ENCODE measurements at regions not wholly inside any gene's neighbourhood (a gene's known extent, or its start where the extent isn't known, plus 50 kb on each side); places are given as distances from the start of the nearest gene placed in this dataset.

DNA sequence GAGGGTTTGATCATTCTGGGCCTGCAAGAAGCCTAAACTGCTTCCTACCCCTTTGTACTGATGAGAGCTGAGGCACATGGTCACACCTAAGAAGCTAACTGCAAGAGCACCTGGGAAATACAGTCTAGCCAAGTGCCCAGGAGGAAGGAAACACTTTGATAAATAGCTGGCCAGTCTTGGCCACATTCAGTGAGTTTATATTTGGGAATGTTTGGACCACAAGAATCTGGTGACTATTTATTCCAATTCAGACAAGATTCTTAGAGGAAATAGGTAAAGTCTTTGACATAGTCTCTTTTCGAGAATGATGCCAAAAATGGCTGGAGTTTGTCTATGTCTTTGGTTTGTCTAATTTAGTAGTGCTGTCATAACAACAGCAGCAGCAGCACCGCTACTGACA lies 213.6 kb downstream of the KIF20B start:
- H3K9me3 ChIP-seq, result no peaks in the 10 kb centered on the region
- DNase-seq, result no peak
- TF ChIP-seq EP300 (IDR thresholded peaks at IDR 0.05), result no peak
- no peak for TF ChIP-seq POLR2A (IDR thresholded peaks at IDR 0.05)
- TF ChIP-seq, protein P1, sequence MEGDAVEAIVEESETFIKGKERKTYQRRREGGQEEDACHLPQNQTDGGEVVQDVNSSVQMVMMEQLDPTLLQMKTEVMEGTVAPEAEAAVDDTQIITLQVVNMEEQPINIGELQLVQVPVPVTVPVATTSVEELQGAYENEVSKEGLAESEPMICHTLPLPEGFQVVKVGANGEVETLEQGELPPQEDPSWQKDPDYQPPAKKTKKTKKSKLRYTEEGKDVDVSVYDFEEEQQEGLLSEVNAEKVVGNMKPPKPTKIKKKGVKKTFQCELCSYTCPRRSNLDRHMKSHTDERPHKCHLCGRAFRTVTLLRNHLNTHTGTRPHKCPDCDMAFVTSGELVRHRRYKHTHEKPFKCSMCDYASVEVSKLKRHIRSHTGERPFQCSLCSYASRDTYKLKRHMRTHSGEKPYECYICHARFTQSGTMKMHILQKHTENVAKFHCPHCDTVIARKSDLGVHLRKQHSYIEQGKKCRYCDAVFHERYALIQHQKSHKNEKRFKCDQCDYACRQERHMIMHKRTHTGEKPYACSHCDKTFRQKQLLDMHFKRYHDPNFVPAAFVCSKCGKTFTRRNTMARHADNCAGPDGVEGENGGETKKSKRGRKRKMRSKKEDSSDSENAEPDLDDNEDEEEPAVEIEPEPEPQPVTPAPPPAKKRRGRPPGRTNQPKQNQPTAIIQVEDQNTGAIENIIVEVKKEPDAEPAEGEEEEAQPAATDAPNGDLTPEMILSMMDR (IDR thresholded peaks at IDR 0.05), result no peak
- no peak for TF ChIP-seq POLR2AphosphoS5 (IDR thresholded peaks at IDR 0.05)

DNA sequence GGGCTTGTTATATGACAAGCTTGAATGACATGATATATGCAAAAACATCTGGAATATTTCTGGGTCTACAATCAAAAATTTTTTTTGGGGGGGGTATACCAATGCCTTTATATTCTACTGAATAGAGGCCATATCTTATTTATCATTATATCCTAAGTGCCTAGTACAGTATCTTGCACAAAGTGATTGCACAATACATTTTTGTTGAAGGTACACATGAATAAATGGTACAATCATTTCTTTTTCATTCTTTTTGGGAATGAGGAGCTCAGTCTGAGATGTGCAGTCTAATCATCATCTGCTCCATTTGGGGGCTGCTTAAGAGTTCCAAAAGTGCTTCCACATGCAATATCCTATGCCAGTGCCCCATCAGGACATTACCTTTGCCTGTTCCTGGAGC lies 214.6 kb downstream of the KIF20B start:
- H3K27me3 ChIP-seq, result peaks cover 0 to 3% (median 0%) of the 10 kb centered on the region in 3 donors
- H3K27ac ChIP-seq, result no peak overlapping the region
- H3K36me3 ChIP-seq, result no peaks in the 10 kb centered on the region
- H3K9me3 ChIP-seq, result no peaks in the 10 kb centered on the region
- H3K4me1 ChIP-seq, result no peaks in the 10 kb centered on the region
- H3K4me3 ChIP-seq, result no peak overlapping the region
- no peak for TF ChIP-seq EP300 (IDR thresholded peaks at IDR 0.05)
- no peak for TF ChIP-seq POLR2AphosphoS5 (IDR thresholded peaks at IDR 0.05)
- no peak for TF ChIP-seq POLR2A (IDR thresholded peaks at IDR 0.05)
- TF ChIP-seq, protein P1 (IDR thresholded peaks at IDR 0.05), result no peak
- DNase-seq, result no peak
- intact Hi-C loops (cut with DNase I; ENCODE audit: low total_unique reads), result no loop called here

More for the DNA sequence above, 213.6 kb downstream of the KIF20B start:
- WGBS, 5 donors, result 56 to 80% (median 69%) methylated on average over 2 of the region's 2 CpGs
- no peak overlapping the region for H3K27ac ChIP-seq
- intact Hi-C loops (cut with DNase I; ENCODE audit: low total_unique reads), result no loop called here
- H3K27me3 ChIP-seq, result peaks cover 0 to 7% (median 0%) of the 10 kb centered on the region in 3 donors
- H3K36me3 ChIP-seq, result no peaks in the 10 kb centered on the region
- no peaks in the 10 kb centered on the region for H3K4me1 ChIP-seq
- no peak overlapping the region for H3K4me3 ChIP-seq

DNA sequence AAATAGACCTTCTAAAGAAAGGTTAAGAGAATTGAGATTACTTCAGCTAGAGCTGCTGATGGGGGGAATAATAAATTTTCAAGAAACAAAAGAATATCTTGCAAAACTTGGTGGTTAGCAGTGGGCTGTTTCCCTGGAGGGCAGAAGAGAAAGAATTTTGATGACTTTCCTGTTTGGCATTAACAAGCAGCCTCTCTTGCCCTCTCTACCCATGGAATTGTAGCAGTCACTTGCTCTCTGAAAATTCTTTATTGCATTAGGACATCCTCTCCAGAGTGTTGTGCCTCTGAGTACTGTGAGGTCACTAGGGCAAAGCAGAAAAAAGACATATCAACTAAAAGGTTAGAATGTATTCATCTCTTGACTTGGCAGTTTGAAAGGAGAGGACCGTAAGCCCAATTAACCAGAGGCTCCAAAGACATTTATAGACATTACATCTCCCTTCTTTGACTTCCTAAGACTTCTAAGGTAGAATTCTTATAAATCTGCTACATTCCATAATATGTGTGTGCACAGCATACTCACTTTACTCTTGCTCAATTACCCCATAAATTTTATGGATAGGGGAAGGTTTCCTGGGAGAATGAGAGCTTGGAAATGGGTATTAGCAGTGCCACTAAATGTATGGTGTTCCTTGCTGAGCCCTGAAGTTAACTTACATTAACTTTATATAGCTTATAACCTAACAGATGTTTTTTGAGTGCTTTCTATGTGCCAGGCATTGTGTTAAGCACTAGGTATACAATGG lies 215.3 kb downstream of the KIF20B start:
- no peaks in the 10 kb centered on the region for H3K36me3 ChIP-seq
- TF ChIP-seq, protein P1 (IDR thresholded peaks at IDR 0.05), result no peak
- TF ChIP-seq EP300 (IDR thresholded peaks at IDR 0.05) (no peak), POLR2AphosphoS5 (IDR thresholded peaks at IDR 0.05) (no peak), POLR2A (IDR thresholded peaks at IDR 0.05) (no peak)
- no peak overlapping the region for H3K4me3 ChIP-seq
- no peak for DNase-seq
- no peak overlapping the region for H3K27ac ChIP-seq
- WGBS, 5 donors, result 67 to 81% (median 71%) methylated on average over 1 of the region's 1 CpG
- H3K9me3 ChIP-seq, result no peaks in the 10 kb centered on the region
- H3K4me1 ChIP-seq, result no peaks in the 10 kb centered on the region
- no peaks in the 10 kb centered on the region for H3K27me3 ChIP-seq
- intact Hi-C loops (cut with DNase I; ENCODE audit: low total_unique reads), result no loop called here

DNA sequence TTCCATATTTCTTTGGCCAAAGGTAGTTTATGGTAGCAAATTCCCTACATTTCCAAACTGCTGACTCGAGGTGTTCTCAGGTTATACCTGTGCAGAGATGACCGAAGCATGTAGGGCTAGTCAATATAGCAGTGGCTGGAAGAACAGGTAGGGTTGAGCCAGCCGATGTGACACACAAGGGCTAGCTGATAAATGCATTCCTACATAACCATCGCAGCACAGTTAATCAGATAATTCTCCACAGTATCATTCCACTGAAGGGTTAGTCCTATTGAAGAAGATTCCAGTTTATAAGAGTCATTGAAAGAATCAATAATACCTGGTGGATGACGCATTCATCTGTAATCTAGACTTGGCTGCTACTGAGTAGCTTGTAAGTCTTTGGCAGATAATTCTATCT lies 220.0 kb downstream of the KIF20B start:
- WGBS, 5 donors, result 64 to 80% (median 73%) methylated on average over 5 of the region's 5 CpGs
- TF ChIP-seq POLR2AphosphoS5 (IDR thresholded peaks at IDR 0.05) (no peak), EP300 (IDR thresholded peaks at IDR 0.05) (no peak), POLR2A (IDR thresholded peaks at IDR 0.05) (no peak)
- TF ChIP-seq, protein P1 (IDR thresholded peaks at IDR 0.05), result no peak
- intact Hi-C loops (cut with DNase I; ENCODE audit: low total_unique reads), result no loop called here

More for the DNA sequence above, 220.0 kb downstream of the KIF20B start:
- Histone ChIP-seq H3K27ac (no peak overlapping the region), H3K36me3 (no peaks in the 10 kb centered on the region), H3K4me3 (no peak overlapping the region), H3K27me3 (no peaks in the 10 kb centered on the region), H3K9me3 (no peaks in the 10 kb centered on the region), H3K4me1 (no peaks in the 10 kb centered on the region)
- DNase-seq, result no peak
